ENCODE measurements at regions not wholly inside any gene's neighbourhood (a gene's known extent, or its start where the extent isn't known, plus 50 kb on each side); places are given as distances from the start of the nearest gene placed in this dataset.
"Not testable (repeated sequence)": the region's sequence is repeated elsewhere in the genome, so short reads cannot be mapped to it uniquely, and the experiment has no call there.

- TF ChIP-seq EZH2 (IDR thresholded peaks at IDR 0.05; ENCODE audit: insufficient read depth, poor library complexity, severe bottlenecking); EZH2phosphoT487 (IDR thresholded peaks at IDR 0.05; ENCODE audit: insufficient read depth, low read depth): not testable (repeated sequence)
Observed at GRCh38 chr6:141046496-141046895, 1086.2 kb upstream of the GJE1 start.

Data from GM23248 (cell line).